ENCODE measurements at regions not wholly inside any gene's neighbourhood (a gene's known extent, or its start where the extent isn't known, plus 50 kb on each side); places are given as distances from the start of the nearest gene placed in this dataset.

- Histone ChIP-seq H3K36me3 (ENCODE audit: control insufficient read depth in 4 of 4, insufficient read depth in 3 of 4, low read depth in 1 of 4, low read length in 3 of 4) (no peaks in the 10 kb centered on the region), H3K27me3 (ENCODE audit: control insufficient read depth in 4 of 4, insufficient read depth in 4 of 4, low read length in 3 of 4) (no peaks in the 10 kb centered on the region), H3K9me3 (ENCODE audit: control insufficient read depth in 4 of 4, low read length in 3 of 4) (no peaks in the 10 kb centered on the region), H3K9ac (ENCODE audit: low read depth in 1 of 2, low read length in 2 of 2) (no peak overlapping the region), H3K4me3 (ENCODE audit: low read depth in 1 of 3, low read length in 3 of 3) (no peak overlapping the region), H3K27ac (ENCODE audit: low read depth in 1 of 2, low read length in 2 of 2) (no peak overlapping the region), H3K4me1 (ENCODE audit: control insufficient read depth in 4 of 4, insufficient read depth in 4 of 4, low read length in 3 of 4) (peaks cover 0 to 1% (median 0%) of the 10 kb centered on the region in 4 donors)
- WGBS: 71% methylated on average over 2 of the region's 2 CpGs
- DNase-seq (ENCODE audit: low spot score): no peak
- no peak for TF ChIP-seq GABPA (IDR thresholded peaks at IDR 0.05 in 1 of 2, conservative IDR thresholded peaks at IDR 0.05 in 1 of 2)
- TF ChIP-seq TAF1 (conservative IDR thresholded peaks at IDR 0.05): no peak
- no peak for TF ChIP-seq RAD21 (IDR thresholded peaks at IDR 0.05)
- no peak for TF ChIP-seq NR2F2 (IDR thresholded peaks at IDR 0.05)
- TF ChIP-seq, protein P1, sequence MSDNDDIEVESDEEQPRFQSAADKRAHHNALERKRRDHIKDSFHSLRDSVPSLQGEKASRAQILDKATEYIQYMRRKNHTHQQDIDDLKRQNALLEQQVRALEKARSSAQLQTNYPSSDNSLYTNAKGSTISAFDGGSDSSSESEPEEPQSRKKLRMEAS (IDR thresholded peaks at IDR 0.05): no peak
- TF ChIP-seq SP1 (IDR thresholded peaks at IDR 0.05): no peak
- TF ChIP-seq, protein P2, sequence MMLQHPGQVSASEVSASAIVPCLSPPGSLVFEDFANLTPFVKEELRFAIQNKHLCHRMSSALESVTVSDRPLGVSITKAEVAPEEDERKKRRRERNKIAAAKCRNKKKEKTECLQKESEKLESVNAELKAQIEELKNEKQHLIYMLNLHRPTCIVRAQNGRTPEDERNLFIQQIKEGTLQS (IDR thresholded peaks at IDR 0.05): no peak
- TF ChIP-seq FOXA2 (IDR thresholded peaks at IDR 0.05): no peak
- no peak for TF ChIP-seq JUND (IDR thresholded peaks at IDR 0.05)
- TF ChIP-seq RXRA (IDR thresholded peaks at IDR 0.05): no peak
- TF ChIP-seq FOXA1 (IDR thresholded peaks at IDR 0.05): no peak
- no peak for TF ChIP-seq HNF4A (conservative IDR thresholded peaks at IDR 0.05)
- TF ChIP-seq, protein P3, sequence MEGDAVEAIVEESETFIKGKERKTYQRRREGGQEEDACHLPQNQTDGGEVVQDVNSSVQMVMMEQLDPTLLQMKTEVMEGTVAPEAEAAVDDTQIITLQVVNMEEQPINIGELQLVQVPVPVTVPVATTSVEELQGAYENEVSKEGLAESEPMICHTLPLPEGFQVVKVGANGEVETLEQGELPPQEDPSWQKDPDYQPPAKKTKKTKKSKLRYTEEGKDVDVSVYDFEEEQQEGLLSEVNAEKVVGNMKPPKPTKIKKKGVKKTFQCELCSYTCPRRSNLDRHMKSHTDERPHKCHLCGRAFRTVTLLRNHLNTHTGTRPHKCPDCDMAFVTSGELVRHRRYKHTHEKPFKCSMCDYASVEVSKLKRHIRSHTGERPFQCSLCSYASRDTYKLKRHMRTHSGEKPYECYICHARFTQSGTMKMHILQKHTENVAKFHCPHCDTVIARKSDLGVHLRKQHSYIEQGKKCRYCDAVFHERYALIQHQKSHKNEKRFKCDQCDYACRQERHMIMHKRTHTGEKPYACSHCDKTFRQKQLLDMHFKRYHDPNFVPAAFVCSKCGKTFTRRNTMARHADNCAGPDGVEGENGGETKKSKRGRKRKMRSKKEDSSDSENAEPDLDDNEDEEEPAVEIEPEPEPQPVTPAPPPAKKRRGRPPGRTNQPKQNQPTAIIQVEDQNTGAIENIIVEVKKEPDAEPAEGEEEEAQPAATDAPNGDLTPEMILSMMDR (IDR thresholded peaks at IDR 0.05; ENCODE audit: low read depth, low read length, missing input control): no peak
- TF ChIP-seq, protein P4, sequence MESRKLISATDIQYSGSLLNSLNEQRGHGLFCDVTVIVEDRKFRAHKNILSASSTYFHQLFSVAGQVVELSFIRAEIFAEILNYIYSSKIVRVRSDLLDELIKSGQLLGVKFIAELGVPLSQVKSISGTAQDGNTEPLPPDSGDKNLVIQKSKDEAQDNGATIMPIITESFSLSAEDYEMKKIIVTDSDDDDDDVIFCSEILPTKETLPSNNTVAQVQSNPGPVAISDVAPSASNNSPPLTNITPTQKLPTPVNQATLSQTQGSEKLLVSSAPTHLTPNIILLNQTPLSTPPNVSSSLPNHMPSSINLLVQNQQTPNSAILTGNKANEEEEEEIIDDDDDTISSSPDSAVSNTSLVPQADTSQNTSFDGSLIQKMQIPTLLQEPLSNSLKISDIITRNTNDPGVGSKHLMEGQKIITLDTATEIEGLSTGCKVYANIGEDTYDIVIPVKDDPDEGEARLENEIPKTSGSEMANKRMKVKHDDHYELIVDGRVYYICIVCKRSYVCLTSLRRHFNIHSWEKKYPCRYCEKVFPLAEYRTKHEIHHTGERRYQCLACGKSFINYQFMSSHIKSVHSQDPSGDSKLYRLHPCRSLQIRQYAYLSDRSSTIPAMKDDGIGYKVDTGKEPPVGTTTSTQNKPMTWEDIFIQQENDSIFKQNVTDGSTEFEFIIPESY (IDR thresholded peaks at IDR 0.05): no peak
- no peak for TF ChIP-seq REST (IDR thresholded peaks at IDR 0.05)
- TF ChIP-seq HNF4G (IDR thresholded peaks at IDR 0.05): no peak
- no peak for TF ChIP-seq EGR1 (IDR thresholded peaks at IDR 0.05; ENCODE audit: low read depth in 2 of 2)
- TF ChIP-seq YY1 (IDR thresholded peaks at IDR 0.05): no peak
These were observed 84.1 kb downstream of the FEM1C start for GRCh38 chr5:115460472-115460871.

All from liver (tissue), 8 donors.